Ovary (tissue), 7 donors: ENCODE measurements at regions not wholly inside any gene's neighbourhood (a gene's known extent, or its start where the extent isn't known, plus 50 kb on each side); places are given as distances from the start of the nearest gene placed in this dataset.
"Not testable (repeated sequence)": the region's sequence is repeated elsewhere in the genome, so short reads cannot be mapped to it uniquely, and the experiment has no call there.

ENCODE experiments used
- DNase-seq, 5 donors: peaks; one replicate each; pipeline ENCODE4 v3.0.0-alpha.2; 2019 to 2020
- H3K27ac ChIP-seq, 2 donors: fragments of 200-600 bp; one replicate each; pipeline versions ENCODE4 v1.5.1 to v1.8.0; 2019 to 2022
- H3K27me3 ChIP-seq: fragments of 200-600 bp; one replicate; pipeline ENCODE4 v1.8.0; 2022
- H3K36me3 ChIP-seq: fragments of 200-600 bp; sonication (generic); one replicate; pipeline ENCODE4 v1.5.1; 2019
- H3K4me1 ChIP-seq: one replicate; pipeline ENCODE4 v1.8.1; 2013; ENCODE audit warnings: mild to moderate bottlenecking, moderate library complexity; ENCODE audit not compliant: insufficient read depth
- H3K4me3 ChIP-seq: fragments of 200-600 bp; sonication (generic); one replicate; pipeline ENCODE4 v1.5.1; 2017
- H3K9me3 ChIP-seq, 2 donors: fragments of 200-600 bp in 1 of 2; sonication (generic) in 1 of 2; one replicate each; pipeline versions ENCODE4 v1.5.1 to v1.8.1; 2013 to 2019; ENCODE audit warnings: mild to moderate bottlenecking in 1 of 2, moderate library complexity in 1 of 2
- EP300 ChIP-seq: sonication (generic); formaldehyde crosslinking; IDR thresholded peaks from one replicate; pipeline ENCODE4 v1.6.1; 2017; ENCODE audit warnings: antibody characterized with exemption
- POLR2A ChIP-seq: fragments of 450-650 bp; IDR thresholded peaks from one replicate; pipeline ENCODE4 v1.6.1; 2017; ENCODE audit warnings: antibody characterized with exemption, mild to moderate bottlenecking, moderate library complexity
- WGBS, 3 donors: extraction: QIAGEN DNeasy Blood & Tissue Kit in 1 of 3; methylation state at CpG; one replicate each; pipeline versions ENCODE4 v1.1.5 to v1.1.7; 2013 to 2017; 5-methylcytosine and 5-hydroxymethylcytosine counted together
- intact Hi-C, 4 donors: fragments of 100-400 bp; cut with DNase I; formaldehyde crosslinking; loops; one replicate each; pipeline versions ENCODE4 v1.11.0 to v1.15.1; 2022 to 2023
- TF ChIP-seq, protein P1 (sequence below), 3 donors: fragments of 450-650 bp in 2 of 3; fragments of 200-600 bp in 1 of 3; IDR thresholded peaks; one replicate each; pipeline versions ENCODE4 v1.5.1 to v1.8.0; 2016 to 2022; ENCODE audit warnings: antibody characterized with exemption in 3 of 3, mild to moderate bottlenecking in 1 of 3
- donor health status: DM: no; HTN: no; CAD: no; lungs with moderate emphysema.
- donor health status: DM: no; HTN: no; CAD: no.
- donor health status: Bipolar disorder and iron deficiency.
- donor health status: DM: no; HTN: no; CAD: no.
- donor health status: DM: yes; HTN: yes; CAD: no.

DNA sequence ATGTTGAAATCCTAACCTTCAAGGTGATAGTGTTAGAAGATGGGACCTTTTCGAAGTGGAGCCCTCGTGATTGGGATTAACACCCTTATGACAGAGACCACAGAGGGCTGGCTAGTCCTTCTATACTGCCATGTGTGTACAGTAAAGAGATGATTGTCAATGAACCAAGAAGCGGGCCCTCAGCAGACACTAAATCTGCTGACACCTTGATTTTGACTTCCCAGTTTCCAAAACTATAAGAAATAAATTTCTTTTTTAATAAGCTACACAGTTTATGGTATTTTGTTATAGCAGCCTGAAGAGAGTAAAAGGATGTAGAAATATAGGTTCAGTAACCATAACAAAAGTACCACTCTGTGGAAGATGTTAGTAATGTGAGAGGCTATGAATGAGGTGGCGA is 419.0 kb upstream of the NUDT12 start:
- no peaks in the 10 kb centered on the region for H3K36me3 ChIP-seq
- DNase-seq, result no peak
- TF ChIP-seq, protein P1, sequence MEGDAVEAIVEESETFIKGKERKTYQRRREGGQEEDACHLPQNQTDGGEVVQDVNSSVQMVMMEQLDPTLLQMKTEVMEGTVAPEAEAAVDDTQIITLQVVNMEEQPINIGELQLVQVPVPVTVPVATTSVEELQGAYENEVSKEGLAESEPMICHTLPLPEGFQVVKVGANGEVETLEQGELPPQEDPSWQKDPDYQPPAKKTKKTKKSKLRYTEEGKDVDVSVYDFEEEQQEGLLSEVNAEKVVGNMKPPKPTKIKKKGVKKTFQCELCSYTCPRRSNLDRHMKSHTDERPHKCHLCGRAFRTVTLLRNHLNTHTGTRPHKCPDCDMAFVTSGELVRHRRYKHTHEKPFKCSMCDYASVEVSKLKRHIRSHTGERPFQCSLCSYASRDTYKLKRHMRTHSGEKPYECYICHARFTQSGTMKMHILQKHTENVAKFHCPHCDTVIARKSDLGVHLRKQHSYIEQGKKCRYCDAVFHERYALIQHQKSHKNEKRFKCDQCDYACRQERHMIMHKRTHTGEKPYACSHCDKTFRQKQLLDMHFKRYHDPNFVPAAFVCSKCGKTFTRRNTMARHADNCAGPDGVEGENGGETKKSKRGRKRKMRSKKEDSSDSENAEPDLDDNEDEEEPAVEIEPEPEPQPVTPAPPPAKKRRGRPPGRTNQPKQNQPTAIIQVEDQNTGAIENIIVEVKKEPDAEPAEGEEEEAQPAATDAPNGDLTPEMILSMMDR (IDR thresholded peaks at IDR 0.05), result no peak
- no peak for TF ChIP-seq POLR2A
- no peak for TF ChIP-seq EP300
- H3K27me3 ChIP-seq, result no peaks in the 10 kb centered on the region
- no peak overlapping the region for H3K27ac ChIP-seq
- no peaks in the 10 kb centered on the region for H3K9me3 ChIP-seq
- intact Hi-C loops, result no loop called here
- no peak overlapping the region for H3K4me3 ChIP-seq
- H3K4me1 ChIP-seq, result no peaks in the 10 kb centered on the region
- 93% methylated on average over 4 of the region's 4 CpGs for WGBS, 3 donors

DNA sequence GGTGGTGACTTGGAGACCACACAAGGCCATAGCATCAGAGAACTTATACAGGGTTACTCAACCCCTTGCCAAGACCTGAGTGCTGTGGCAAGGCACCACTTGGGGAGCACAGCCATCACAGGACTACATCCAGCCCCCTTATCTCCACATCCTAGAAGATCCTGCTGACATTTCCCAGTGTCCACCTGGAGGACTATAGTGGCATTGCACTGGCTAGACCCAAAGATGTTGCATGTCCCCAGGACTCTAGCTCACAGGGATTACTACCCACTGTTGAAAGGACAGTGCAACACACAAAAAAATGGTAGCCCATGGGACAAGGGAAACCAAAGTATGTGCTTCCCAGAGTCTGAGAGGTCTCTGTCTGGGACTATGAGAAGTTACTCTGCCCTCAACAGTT is 411.1 kb upstream of the NUDT12 start:
- intact Hi-C loops, result no loop called here

DNA sequence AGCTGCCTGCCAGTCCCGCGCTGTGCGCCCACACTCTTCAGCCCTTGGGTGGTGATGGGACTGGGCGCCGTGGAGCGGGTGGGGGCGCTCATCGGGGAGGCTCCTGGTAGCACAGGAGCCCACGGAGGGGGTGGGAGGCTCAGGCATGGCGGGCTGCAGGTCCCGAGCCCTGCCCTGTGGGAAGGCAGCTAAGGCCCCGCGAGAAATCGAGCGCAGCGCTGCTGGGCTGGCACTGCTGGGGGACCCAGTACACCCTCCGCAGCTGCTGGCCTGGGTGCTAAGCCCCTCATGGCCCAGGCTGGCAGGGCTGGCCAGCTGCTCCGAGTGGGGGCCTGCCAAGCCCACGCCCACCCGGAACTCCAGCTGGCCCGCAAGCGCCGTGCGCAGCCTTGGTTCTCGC is 403.7 kb upstream of the NUDT12 start:
- H3K9me3 ChIP-seq, H3K4me3 ChIP-seq, intact Hi-C loops, H3K27me3 ChIP-seq, H3K27ac ChIP-seq, H3K36me3 ChIP-seq, DNase-seq, H3K4me1 ChIP-seq: not testable (repeated sequence)
- WGBS, 3 donors, result 96 to 98% (median 97%) methylated on average over 22 to 25 of the region's 25 CpGs

More for the DNA sequence above, 411.1 kb upstream of the NUDT12 start:
- Histone ChIP-seq H3K4me1 (no peaks in the 10 kb centered on the region), H3K4me3 (no peak overlapping the region), H3K36me3 (no peaks in the 10 kb centered on the region), H3K9me3 (peaks cover 0 to 4% of the 10 kb centered on the region in 2 donors), H3K27me3 (no peaks in the 10 kb centered on the region), H3K27ac (no peak overlapping the region)
- DNase-seq, result no peak
- TF ChIP-seq POLR2A (no peak), EP300 (no peak)
- TF ChIP-seq, protein P1 (IDR thresholded peaks at IDR 0.05), result no peak

DNA sequence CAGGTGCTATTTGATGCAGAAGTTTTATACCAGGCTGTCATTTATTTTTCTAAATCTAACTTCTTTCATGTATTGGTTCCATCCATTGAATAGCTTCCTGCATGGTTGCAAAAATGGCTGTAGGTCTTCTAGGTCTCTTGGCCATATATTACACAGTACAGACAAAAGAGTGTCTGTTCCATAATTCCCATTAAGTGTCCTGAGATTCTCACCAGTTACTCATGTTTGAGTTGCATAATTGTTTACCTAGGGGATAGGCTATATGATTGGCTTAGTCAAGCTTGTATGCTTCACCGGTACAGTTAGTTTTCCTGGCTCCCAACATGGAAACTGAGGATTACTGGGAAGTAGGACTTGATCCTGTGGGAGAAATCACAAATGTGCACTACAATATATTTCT is 399.4 kb upstream of the NUDT12 start:
- Histone ChIP-seq H3K36me3 (no peaks in the 10 kb centered on the region), H3K27ac (no peak overlapping the region), H3K27me3 (no peaks in the 10 kb centered on the region), H3K4me3 (no peak overlapping the region), H3K4me1 (no peaks in the 10 kb centered on the region), H3K9me3 (no peaks in the 10 kb centered on the region)
- no peak for DNase-seq
- 86 to 100% (median 93%) methylated on average over 1 of the region's 1 CpG for WGBS, 3 donors
- intact Hi-C loops, result no loop called here
- TF ChIP-seq POLR2A (no peak), EP300 (no peak)
- TF ChIP-seq, protein P1 (IDR thresholded peaks at IDR 0.05), result no peak

DNA sequence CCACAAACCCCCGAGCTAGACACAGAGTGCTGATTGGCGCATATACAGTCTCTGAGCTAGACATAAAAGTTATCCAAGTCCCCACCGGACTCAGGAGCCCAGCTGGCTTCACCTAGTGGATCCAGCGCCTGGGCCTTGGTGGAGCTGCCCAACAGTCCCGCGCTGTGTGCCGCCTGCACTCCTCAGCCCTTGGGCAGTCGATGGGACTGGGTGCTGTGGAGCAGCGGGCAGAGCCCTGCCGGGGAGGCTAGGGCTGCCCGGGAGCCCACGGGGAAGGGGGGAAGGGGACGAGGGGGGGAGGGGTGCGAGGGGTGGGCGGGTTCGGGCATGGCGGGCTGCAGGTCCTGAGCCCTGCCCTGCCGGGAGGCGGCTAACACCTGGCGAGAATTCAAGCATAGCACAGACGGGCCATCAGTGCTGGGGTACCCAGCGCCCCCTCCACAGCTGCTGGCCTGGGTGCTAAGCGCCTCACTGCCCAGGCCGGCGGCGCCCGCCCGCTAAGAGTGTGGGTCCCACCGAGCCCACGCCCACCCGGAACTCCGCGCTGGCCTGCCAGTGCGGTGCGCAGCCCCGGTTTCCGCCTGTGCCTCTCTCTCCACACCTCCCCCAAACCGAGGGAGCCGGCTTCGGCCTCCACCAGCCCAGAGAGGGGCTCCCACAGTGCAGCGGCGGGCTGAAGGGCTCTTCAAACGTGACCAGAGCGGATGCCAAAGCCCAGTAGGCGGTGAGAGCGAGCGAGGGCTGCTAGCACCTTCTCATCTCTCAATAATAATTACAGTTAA is 391.2 kb upstream of the NUDT12 start:
- DNase-seq, result no peak
- H3K4me1 ChIP-seq, result no peaks in the 10 kb centered on the region
- no peaks in the 10 kb centered on the region for H3K9me3 ChIP-seq
- intact Hi-C loops, result no loop called here
- H3K4me3 ChIP-seq, result no peak overlapping the region
- WGBS, 3 donors, result 95 to 97% (median 97%) methylated on average over 44 to 47 of the region's 47 CpGs
- H3K27ac ChIP-seq, result no peak overlapping the region
- H3K36me3 ChIP-seq, result no peaks in the 10 kb centered on the region
- H3K27me3 ChIP-seq, result no peaks in the 10 kb centered on the region
- TF ChIP-seq, protein P1 (IDR thresholded peaks at IDR 0.05), result no peak
- TF ChIP-seq EP300 (no peak), POLR2A (no peak)
